AG10803 (cell line): ENCODE measurements at regions not wholly inside any gene's neighbourhood (a gene's known extent, or its start where the extent isn't known, plus 50 kb on each side); places are given as distances from the start of the nearest gene placed in this dataset.

Experiments used
- DNase-seq: peaks from one replicate; pipeline ENCODE4 v3.0.0; 2010; ENCODE audit warnings: low read depth
- H3K4me3 ChIP-seq: 2 replicates; pipeline ENCODE4 v1.5.1; 2011; ENCODE audit warnings: mild to moderate bottlenecking, low read length, control low read depth
- CTCF ChIP-seq: conservative IDR thresholded peaks from 2 replicates; pipeline ENCODE4 v1.5.1; 2011; ENCODE audit warnings: mild to moderate bottlenecking, low read length, control low read depth, inconsistent platforms

GRCh38 chr15:98230975-98231374 is 270.5 kb downstream of the ARRDC4 start:
- no peak for TF ChIP-seq CTCF
- DNase-seq, result no peak
- H3K4me3 ChIP-seq, result no peak overlapping the region

- peak; percentile 34 for DNase-seq
- no peak overlapping the region for H3K4me3 ChIP-seq
- no peak for TF ChIP-seq CTCF
These were observed 271.4 kb downstream of the ARRDC4 start for GRCh38 chr15:98231696-98232440.

GRCh38 chr15:98232761-98233160 is 272.3 kb downstream of the ARRDC4 start:
- no peak for DNase-seq
- no peak overlapping the region for H3K4me3 ChIP-seq
- no peak for TF ChIP-seq CTCF

- TF ChIP-seq CTCF, result no peak
- no peak for DNase-seq
These were observed 273.4 kb downstream of the ARRDC4 start for GRCh38 chr15:98233873-98234272.

GRCh38 chr15:98240303-98240702 is 279.8 kb downstream of the ARRDC4 start:
- no peak for TF ChIP-seq CTCF
- DNase-seq, result no peak
- H3K4me3 ChIP-seq, result no peak overlapping the region

More at GRCh38 chr15:98233873-98234272, 273.4 kb downstream of the ARRDC4 start:
- H3K4me3 ChIP-seq, result no peak overlapping the region

- TF ChIP-seq CTCF, result no peak
- no peak for DNase-seq
- H3K4me3 ChIP-seq, result no peak overlapping the region
These were observed 280.6 kb downstream of the ARRDC4 start for GRCh38 chr15:98241032-98241554.

- DNase-seq, result no peak
- TF ChIP-seq CTCF, result no peak
- H3K4me3 ChIP-seq, result no peak overlapping the region
These were observed 296.8 kb downstream of the ARRDC4 start for GRCh38 chr15:98257290-98257689.
